Mesothelial cell of epicardium (in vitro differentiated cells): ENCODE measurements at regions not wholly inside any gene's neighbourhood (a gene's known extent, or its start where the extent isn't known, plus 50 kb on each side); places are given as distances from the start of the nearest gene placed in this dataset.
A peak's percentile ranks its signal among the peaks of the same experiment; 100 is the strongest.
"Not testable (repeated sequence)": the region's sequence is repeated elsewhere in the genome, so short reads cannot be mapped to it uniquely, and the experiment has no call there.

Experiments used
- DNase-seq, 2 experiments: peaks; one replicate each; pipeline ENCODE4 v3.0.0; 2021; ENCODE audit warnings: low spot score in 2 of 2; ENCODE audit not compliant: unreplicated experiment in 2 of 2
- H3K27ac Mint-ChIP-seq: 2 replicates; pipeline ENCODE4 v1.8.0; 2021; ENCODE audit warnings: mixed read lengths
- H3K27me3 Mint-ChIP-seq: 2 replicates; pipeline ENCODE4 v1.8.0; 2021; ENCODE audit warnings: low read depth, mixed read lengths
- H3K36me3 Mint-ChIP-seq: 2 replicates; pipeline ENCODE4 v1.8.0; 2021; ENCODE audit warnings: mixed read lengths
- H3K4me1 Mint-ChIP-seq: 2 replicates; pipeline ENCODE4 v1.8.0; 2021; ENCODE audit warnings: mixed read lengths
- H3K4me3 Mint-ChIP-seq: 2 replicates; pipeline ENCODE4 v1.8.0; 2021; ENCODE audit warnings: mild to moderate bottlenecking, moderate library complexity, mixed read lengths
- H3K9me3 Mint-ChIP-seq: 2 replicates; pipeline ENCODE4 v1.8.0; 2021; ENCODE audit warnings: mixed read lengths
- CTCF ChIP-seq: fragments of 200-600 bp; sonication (generic); IDR thresholded peaks from one replicate; pipeline ENCODE4 v1.5.0; 2021; ENCODE audit warnings: antibody characterized with exemption; ENCODE audit not compliant: unreplicated experiment

- TF ChIP-seq CTCF = no peak
- Mint-ChIP-seq H3K4me3 (no peak overlapping the region), H3K27ac (no peak overlapping the region), H3K4me1 (no peaks in the 10 kb centered on the region), H3K27me3 (no peaks in the 10 kb centered on the region), H3K36me3 (no peaks in the 10 kb centered on the region), H3K9me3 (peaks cover 5% of the 10 kb centered on the region)
- DNase-seq = no peak
These were observed 158.1 kb upstream of the RFC3 start for GRCh38 chr13:33659894-33660293.

GRCh38 chr13:33662392-33662791 is 155.6 kb upstream of the RFC3 start:
- Mint-ChIP-seq H3K27ac (no peak overlapping the region), H3K4me1 (no peaks in the 10 kb centered on the region), H3K27me3 (no peaks in the 10 kb centered on the region), H3K9me3 (peaks cover 11% of the 10 kb centered on the region), H3K36me3 (no peaks in the 10 kb centered on the region), H3K4me3 (no peak overlapping the region)
- no peak for DNase-seq
- TF ChIP-seq CTCF = no peak

DNA sequence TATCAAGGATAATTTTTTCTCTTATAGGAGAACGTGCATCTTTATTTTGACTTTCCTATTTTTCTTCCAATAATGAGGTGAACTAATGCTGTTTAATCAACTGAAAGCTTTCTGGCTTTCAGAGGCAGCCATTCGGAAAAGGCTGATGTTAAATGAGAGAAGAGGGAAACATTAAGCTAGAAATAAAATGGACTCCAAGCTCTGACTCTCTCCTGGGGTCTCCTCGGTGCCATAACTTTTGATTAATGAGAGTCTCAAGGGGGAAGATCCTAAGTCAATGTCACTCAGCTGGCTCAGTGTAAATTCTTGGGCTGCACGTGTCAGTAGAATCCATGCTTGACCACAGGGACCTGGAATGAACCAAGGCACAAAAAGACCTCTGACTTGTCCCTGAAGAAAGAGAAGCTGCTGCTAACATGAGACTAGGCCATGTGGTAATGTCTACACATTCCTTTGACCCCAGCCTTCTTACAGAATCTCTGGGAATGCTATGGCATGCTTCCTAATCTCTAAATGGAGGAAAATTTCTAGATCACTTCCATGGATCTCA is 152.2 kb upstream of the RFC3 start:
- Mint-ChIP-seq H3K27me3 (peaks cover 1% of the 10 kb centered on the region), H3K4me3 (no peak overlapping the region), H3K36me3 (no peaks in the 10 kb centered on the region), H3K9me3 (peaks cover 11% of the 10 kb centered on the region), H3K4me1 (peaks cover 2% of the 10 kb centered on the region), H3K27ac (no peak overlapping the region)
- TF ChIP-seq CTCF = no peak
- DNase-seq = no peak

DNA sequence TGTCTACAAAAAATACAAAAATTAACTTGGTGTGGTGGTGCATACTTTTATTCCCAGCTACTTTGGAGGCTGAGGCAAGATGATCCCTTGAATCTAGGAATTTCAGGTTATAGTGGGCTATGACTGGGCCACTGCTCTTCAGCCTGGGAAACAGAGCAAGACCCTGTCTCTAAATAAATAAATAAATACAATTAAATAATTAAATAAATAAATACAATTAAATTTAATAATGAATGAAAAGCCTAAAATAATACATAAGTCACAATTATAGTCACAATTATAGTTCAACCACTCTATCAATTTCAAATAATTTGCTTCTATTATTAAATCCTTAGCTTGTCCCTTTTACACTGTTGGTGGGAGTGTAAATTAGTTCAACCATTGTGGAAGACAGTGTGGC is 146.4 kb upstream of the RFC3 start:
- H3K4me3 Mint-ChIP-seq = no peak overlapping the region
- no peak for DNase-seq
- H3K9me3 Mint-ChIP-seq = no peaks in the 10 kb centered on the region
- H3K27me3 Mint-ChIP-seq = peaks cover 1% of the 10 kb centered on the region
- TF ChIP-seq CTCF = no peak
- H3K36me3 Mint-ChIP-seq = no peaks in the 10 kb centered on the region
- H3K27ac Mint-ChIP-seq = no peak overlapping the region
- peaks cover 11% of the 10 kb centered on the region for H3K4me1 Mint-ChIP-seq

DNA sequence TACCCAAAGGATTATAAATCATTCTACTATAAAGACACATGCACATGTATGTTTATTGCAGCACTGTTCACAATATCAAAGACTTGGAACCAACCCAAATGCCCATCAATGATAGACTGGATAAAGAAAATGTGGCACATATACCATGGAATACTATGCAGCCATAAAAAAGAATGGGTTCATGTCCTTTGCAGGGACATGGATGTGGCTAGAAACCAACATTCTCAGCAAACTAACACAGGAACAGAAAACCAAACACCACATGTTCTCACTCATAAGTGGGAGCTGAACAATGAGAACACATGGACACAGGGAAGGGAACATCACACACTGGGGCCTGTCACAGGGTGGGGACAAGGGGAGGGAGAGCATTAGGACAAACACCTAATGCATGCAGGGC is 145.9 kb upstream of the RFC3 start:
- not testable (repeated sequence) for H3K4me3 Mint-ChIP-seq, DNase-seq, H3K9me3 Mint-ChIP-seq, H3K27me3 Mint-ChIP-seq, H3K27ac Mint-ChIP-seq, H3K36me3 Mint-ChIP-seq
- peaks cover 16% of the 10 kb centered on the region for H3K4me1 Mint-ChIP-seq

DNA sequence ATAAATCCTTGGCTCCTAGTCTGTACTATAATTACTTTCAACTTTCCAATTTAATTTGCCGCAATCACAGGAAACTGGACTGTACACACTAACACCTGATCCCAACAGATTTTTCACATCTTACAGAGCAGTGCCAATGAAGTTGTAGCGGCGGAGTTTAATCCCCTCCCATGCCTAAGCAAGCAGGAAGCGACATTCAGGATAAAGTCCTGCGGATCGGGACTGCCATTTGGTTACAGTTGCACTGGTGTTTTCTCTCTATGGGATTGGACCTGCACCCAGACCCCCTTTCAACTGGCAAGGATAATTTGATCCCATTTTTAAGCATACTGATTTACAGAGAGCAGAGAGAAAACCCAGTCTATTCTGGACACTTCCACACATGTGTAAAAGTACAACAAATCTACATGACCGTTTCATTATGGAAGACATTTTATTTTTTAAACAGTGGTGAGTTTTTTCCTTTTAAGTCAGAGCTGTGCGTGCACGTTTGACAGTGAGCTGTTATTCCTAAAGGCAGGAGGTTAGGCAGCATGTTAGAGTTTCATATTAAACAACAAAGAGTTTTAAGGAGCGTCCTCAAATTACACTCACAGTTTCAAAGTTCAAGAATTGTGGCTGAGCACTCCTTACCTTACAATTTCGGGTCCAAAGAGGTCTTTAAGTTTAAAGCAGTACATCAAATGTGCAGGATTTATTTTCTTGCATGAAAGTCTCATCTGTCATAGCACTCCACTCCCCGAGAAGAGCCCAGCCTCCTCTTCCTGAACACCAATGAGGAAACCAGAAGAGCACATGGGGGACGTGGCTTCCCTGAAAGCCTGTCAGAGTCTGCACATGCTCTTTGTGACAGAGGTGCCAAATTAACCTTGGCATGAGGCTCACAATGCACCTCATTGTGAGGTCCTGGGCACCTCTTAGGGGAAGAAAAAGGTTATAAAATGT is 141.6 kb upstream of the RFC3 start:
- Mint-ChIP-seq H3K36me3 (no peaks in the 10 kb centered on the region), H3K9me3 (no peaks in the 10 kb centered on the region), H3K4me1 (peaks cover 19% of the 10 kb centered on the region), H3K27ac (peak overlapping the region; percentile 47), H3K4me3 (peak overlapping the region; percentile 51), H3K27me3 (no peaks in the 10 kb centered on the region)
- DNase-seq = no peak
- no peak for TF ChIP-seq CTCF
